Left lung (tissue), 4 donors: ENCODE measurements at regions not wholly inside any gene's neighbourhood (a gene's known extent, or its start where the extent isn't known, plus 50 kb on each side); places are given as distances from the start of the nearest gene placed in this dataset.

Source experiments
- ATAC-seq: fragments of 200-7000 bp; cut with Tn5 transposase; one replicate; pipeline ENCODE4 v1.9.1; 2020; ENCODE audit warnings: moderate library complexity
- DNase-seq, 4 donors: peaks; one replicate each; pipeline ENCODE4 v3.0.0-alpha.2; 2013 to 2020
- H3K27ac ChIP-seq, 2 donors: fragments of 200-600 bp; sonication (generic) in 1 of 2; one replicate each; pipeline versions ENCODE4 v1.5.0 to v1.8.0; 2020 to 2021
- H3K27me3 ChIP-seq, 2 donors: fragments of 200-600 bp; sonication (generic) in 1 of 2; one replicate each; pipeline versions ENCODE4 v1.5.0 to v1.8.0; 2020 to 2021
- H3K36me3 ChIP-seq, 2 donors: fragments of 200-600 bp; sonication (generic) in 1 of 2; one replicate each; pipeline versions ENCODE4 v1.5.0 to v1.8.0; 2020 to 2021
- H3K4me1 ChIP-seq, 2 donors: fragments of 200-600 bp; one replicate each; pipeline ENCODE4 v1.8.0; 2021
- H3K4me3 ChIP-seq, 2 donors: fragments of 200-600 bp; sonication (generic) in 1 of 2; one replicate each; pipeline versions ENCODE4 v1.5.0 to v1.8.0; 2020 to 2021; ENCODE audit warnings: mild to moderate bottlenecking in 1 of 2
- H3K9me3 ChIP-seq, 2 donors: fragments of 200-600 bp; sonication (generic) in 1 of 2; one replicate each; pipeline versions ENCODE4 v1.5.0 to v1.8.0; 2020 to 2021
- intact Hi-C, 2 donors: fragments of 100-400 bp; cut with DNase I; formaldehyde crosslinking; loops; one replicate each; pipeline versions ENCODE4 v1.11.2 to v1.14.2; 2022
- TF ChIP-seq, protein P1 (sequence below), 2 donors: fragments of 200-600 bp; sonication (generic) in 1 of 2; IDR thresholded peaks; one replicate each; pipeline versions ENCODE4 v1.5.0 to v1.8.0; 2021; ENCODE audit warnings: antibody characterized with exemption in 2 of 2
- donor health status: DM: no; HTN: yes; CAD: no.
- donor health status: DM: no; HTN: no; CAD: no.

DNA sequence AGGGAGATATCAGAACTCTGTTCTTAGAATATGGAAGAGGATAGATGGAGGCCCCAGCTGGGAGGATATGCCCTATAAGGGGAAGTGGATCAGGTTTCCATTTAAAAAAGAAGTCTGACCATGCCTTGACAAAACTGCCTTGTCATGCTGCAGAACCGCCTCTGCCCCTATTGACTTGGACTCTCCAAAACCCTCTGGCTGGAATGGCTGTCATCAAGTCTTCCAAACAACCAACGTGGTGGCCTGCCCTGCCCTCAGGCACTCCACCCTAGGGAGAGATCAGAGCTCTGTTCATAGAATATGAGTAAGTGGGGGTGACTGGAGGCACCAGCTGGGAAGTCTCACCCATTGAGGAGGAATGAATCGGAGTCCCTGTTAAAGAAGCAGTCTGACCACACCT, 114.9 kb downstream of the VSIG4 start:
- TF ChIP-seq, protein P1, sequence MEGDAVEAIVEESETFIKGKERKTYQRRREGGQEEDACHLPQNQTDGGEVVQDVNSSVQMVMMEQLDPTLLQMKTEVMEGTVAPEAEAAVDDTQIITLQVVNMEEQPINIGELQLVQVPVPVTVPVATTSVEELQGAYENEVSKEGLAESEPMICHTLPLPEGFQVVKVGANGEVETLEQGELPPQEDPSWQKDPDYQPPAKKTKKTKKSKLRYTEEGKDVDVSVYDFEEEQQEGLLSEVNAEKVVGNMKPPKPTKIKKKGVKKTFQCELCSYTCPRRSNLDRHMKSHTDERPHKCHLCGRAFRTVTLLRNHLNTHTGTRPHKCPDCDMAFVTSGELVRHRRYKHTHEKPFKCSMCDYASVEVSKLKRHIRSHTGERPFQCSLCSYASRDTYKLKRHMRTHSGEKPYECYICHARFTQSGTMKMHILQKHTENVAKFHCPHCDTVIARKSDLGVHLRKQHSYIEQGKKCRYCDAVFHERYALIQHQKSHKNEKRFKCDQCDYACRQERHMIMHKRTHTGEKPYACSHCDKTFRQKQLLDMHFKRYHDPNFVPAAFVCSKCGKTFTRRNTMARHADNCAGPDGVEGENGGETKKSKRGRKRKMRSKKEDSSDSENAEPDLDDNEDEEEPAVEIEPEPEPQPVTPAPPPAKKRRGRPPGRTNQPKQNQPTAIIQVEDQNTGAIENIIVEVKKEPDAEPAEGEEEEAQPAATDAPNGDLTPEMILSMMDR (IDR thresholded peaks at IDR 0.05) = no peak
- no peaks in the 10 kb centered on the region for H3K27me3 ChIP-seq
- no peaks in the 10 kb centered on the region for H3K4me1 ChIP-seq
- H3K4me3 ChIP-seq = no peak overlapping the region
- no peak for ATAC-seq
- no peaks in the 10 kb centered on the region for H3K9me3 ChIP-seq
- no peak overlapping the region for H3K27ac ChIP-seq
- DNase-seq = no peak
- intact Hi-C loops = no loop called here
- no peaks in the 10 kb centered on the region for H3K36me3 ChIP-seq

DNA sequence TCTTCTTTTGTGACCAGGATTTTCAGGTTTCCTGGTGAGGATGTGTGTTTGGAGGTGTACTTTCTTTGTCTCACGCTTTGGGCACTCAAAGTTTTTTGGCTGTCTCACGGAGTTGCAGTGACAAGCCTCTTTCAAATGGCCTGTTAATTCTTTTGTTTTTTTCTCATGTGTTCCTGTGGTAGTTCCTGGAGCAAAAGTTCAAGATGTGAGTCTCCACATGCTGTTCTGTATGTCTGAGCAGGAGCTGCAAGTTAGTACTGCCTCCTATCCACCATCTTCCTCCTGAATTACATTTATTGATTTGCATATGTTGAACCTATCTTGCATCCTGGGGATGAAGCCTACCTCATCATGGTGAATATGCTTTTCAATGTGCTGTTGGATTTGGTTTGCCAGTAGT, 118.5 kb downstream of the VSIG4 start:
- TF ChIP-seq, protein P1 (IDR thresholded peaks at IDR 0.05) = no peak
- H3K27me3 ChIP-seq = no peaks in the 10 kb centered on the region
- ATAC-seq (no peak), DNase-seq (no peak)
- no peaks in the 10 kb centered on the region for H3K9me3 ChIP-seq
- no peaks in the 10 kb centered on the region for H3K36me3 ChIP-seq
- H3K27ac ChIP-seq = no peak overlapping the region
- H3K4me3 ChIP-seq = no peak overlapping the region
- intact Hi-C loops = no loop called here
- H3K4me1 ChIP-seq = no peaks in the 10 kb centered on the region

DNA sequence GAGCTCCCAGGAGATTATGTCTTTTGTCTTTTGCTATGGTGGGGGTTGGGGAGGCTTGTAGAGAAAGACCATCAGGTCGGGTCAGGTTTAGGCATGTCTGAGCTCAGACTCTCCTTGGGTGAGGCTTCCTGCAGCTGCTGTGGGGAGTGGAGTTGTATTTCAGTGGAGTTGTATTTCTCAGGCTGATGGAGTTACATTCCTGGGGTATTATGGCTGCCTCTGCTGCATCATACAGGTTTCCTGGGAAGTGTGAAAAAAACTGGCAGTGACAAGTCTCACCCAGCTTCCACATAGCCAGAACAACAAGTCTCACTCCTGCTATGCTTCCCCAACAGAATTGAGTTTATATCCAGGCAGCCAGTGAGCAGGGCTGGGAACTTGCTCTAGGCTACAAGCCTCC, 119.3 kb downstream of the VSIG4 start:
- DNase-seq (no peak), ATAC-seq (no peak)

DNA sequence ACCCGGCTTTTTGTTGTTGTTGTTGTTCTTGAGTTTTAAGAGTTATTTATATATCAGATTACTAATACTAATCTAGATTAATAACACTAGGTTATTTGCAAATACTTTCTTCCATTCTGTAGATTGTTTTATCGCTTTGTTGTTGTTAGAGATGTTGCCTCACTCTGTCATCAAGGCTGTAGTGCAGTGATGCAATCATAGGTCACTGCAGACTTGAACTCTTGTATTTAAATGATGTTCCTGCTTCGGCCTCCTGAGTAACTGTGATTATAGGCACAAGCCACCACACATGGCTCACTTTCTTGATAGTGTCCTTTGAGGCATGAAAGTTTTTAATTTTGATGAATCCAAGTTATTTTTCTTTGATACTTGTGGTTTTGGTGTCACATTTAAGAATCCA, 129.0 kb downstream of the VSIG4 start:
- TF ChIP-seq, protein P1 (IDR thresholded peaks at IDR 0.05) = no peak
- intact Hi-C loops = no loop called here
- no peak for DNase-seq
- ATAC-seq = no peak
- Histone ChIP-seq H3K4me1 (no peaks in the 10 kb centered on the region), H3K4me3 (no peak overlapping the region), H3K36me3 (no peaks in the 10 kb centered on the region), H3K27me3 (no peaks in the 10 kb centered on the region), H3K27ac (no peak overlapping the region), H3K9me3 (no peaks in the 10 kb centered on the region)

More for the DNA sequence above, 119.3 kb downstream of the VSIG4 start:
- no peaks in the 10 kb centered on the region for H3K9me3 ChIP-seq
- H3K27me3 ChIP-seq = no peaks in the 10 kb centered on the region
- intact Hi-C loops = no loop called here
- no peaks in the 10 kb centered on the region for H3K4me1 ChIP-seq
- H3K4me3 ChIP-seq = no peak overlapping the region
- TF ChIP-seq, protein P1 (IDR thresholded peaks at IDR 0.05) = no peak
- H3K36me3 ChIP-seq = no peaks in the 10 kb centered on the region
- H3K27ac ChIP-seq = no peak overlapping the region

DNA sequence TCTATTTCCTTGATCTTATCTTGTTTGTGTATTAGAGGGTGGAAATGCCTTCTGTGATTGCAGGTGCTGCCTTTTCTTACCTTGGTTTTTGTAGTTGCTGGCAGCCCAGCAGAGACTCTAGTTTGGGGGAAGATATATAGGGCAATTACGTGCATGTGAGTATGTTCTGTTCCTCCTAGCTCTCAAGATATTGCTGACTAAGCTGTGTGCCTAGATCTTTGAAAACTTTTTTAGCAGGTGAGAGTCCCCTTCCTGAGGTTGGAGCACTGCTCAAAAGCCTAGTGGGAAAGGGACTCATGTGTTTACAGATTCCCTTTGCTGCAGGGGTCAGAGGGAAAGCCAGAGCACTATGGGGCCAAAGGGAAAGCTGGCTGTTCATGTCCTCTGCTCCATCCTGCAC, 136.1 kb downstream of the VSIG4 start:
- no peak for ATAC-seq
- Histone ChIP-seq H3K27me3 (no peaks in the 10 kb centered on the region), H3K4me3 (no peak overlapping the region), H3K36me3 (no peaks in the 10 kb centered on the region), H3K4me1 (no peaks in the 10 kb centered on the region), H3K27ac (no peak overlapping the region), H3K9me3 (no peaks in the 10 kb centered on the region)
- intact Hi-C loops = no loop called here
- no peak for DNase-seq
- TF ChIP-seq, protein P1 (IDR thresholded peaks at IDR 0.05) = no peak
